ENCODE measurements at regions not wholly inside any gene's neighbourhood (a gene's known extent, or its start where the extent isn't known, plus 50 kb on each side); places are given as distances from the start of the nearest gene placed in this dataset.

DNA sequence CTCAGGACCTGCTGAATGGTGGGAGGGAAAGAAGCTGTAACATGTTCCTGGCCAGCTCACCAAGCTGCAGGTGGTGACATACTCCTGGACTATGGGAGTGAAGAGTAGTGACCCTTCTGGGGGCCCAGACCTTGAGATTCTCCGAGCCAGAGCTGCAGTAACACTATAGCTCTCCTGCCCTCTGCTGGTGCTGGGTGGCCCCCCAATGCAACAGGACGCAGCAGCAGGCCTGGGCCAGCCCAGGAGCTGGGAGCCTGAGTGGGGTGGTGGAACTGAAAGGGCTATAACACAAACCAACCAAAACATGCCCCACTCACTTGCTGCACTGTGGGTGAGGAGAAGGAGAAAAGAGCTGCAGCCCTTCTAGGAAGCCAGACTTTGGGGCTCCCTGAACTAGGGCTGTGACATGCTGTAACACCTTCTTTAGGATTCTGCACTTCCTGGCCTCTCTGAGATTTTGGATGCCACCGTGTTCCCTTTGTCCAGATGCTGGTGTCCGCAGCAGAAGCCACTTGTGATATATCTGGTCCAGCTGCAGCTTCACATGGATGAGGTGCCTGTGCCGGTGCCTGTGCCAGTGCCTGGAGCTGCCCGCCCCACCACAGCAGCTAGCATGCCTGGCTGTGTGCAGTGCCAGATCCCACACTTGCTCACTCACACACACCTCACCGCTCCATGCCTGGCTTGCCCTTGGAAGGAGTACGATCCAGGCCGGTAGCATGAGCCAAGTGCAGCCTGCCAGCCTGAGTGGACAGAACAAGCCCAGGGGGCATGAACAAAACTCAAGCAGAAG is 636.8 kb upstream of the KCNMB2 start:
- Histone ChIP-seq H3K27ac (ENCODE audit: insufficient read depth, low read depth, low read length) (no peak overlapping the region), H3K27me3 (ENCODE audit: control insufficient read depth in 2 of 2, insufficient read depth in 2 of 2, low read length in 2 of 2) (no peaks in the 10 kb centered on the region), H3K4me3 (replicated peaks in 1 of 3; ENCODE audit: insufficient read depth in 1 of 3, low read depth in 1 of 3, low read length in 3 of 3) (no peak overlapping the region), H3K9ac (replicated peaks; ENCODE audit: extremely low read depth, insufficient read depth, low read length) (no peak overlapping the region), H2AFZ (ENCODE audit: low read depth, low read length) (no peak overlapping the region), H3K4me1 (ENCODE audit: control insufficient read depth, extremely low read depth, insufficient read depth, low read length) (peaks cover 6% of the 10 kb centered on the region), H3K9me1 (replicated peaks; ENCODE audit: control insufficient read depth, extremely low read depth, insufficient read depth, low read length) (no peaks in the 10 kb centered on the region), H4K20me1 (replicated peaks; ENCODE audit: control insufficient read depth, extremely low read depth, insufficient read depth, low read length) (no peaks in the 10 kb centered on the region), H3K9me3 (replicated peaks; ENCODE audit: control insufficient read depth, insufficient read depth, low read length) (no peaks in the 10 kb centered on the region), H3K4me2 (ENCODE audit: insufficient read depth, low read length) (no peak overlapping the region), H3K79me2 (ENCODE audit: control insufficient read depth, insufficient read depth, low read length) (no peaks in the 10 kb centered on the region), H3K36me3 (ENCODE audit: control insufficient read depth in 2 of 2, extremely low read depth in 1 of 2, insufficient read depth in 2 of 2, low read length in 2 of 2) (no peaks in the 10 kb centered on the region)
- dilution Hi-C loops (cut with MboI; ENCODE audit: extremely low pct_ligation_motif_present, low sequenced_read_pairs) = no loop called here
- no peak for FAIRE-seq
- TF ChIP-seq JUN (IDR thresholded peaks at IDR 0.05; ENCODE audit: borderline replicate concordance, insufficient read depth, insufficient read length, low read depth) (no peak), CTCF (IDR thresholded peaks at IDR 0.05; ENCODE audit: extremely low read depth in 1 of 2, insufficient read depth in 1 of 2, low read depth in 1 of 2, low read length in 2 of 2) (no peak), MYC (IDR thresholded peaks at IDR 0.05; ENCODE audit: low read depth, low read length) (no peak), FOS (IDR thresholded peaks at IDR 0.05; ENCODE audit: borderline replicate concordance, insufficient read depth, low read length) (no peak), EZH2 (IDR thresholded peaks at IDR 0.05; ENCODE audit: borderline replicate concordance, low read depth, low read length, severe bottlenecking) (no peak), POLR2AphosphoS5 (IDR thresholded peaks at IDR 0.05; ENCODE audit: insufficient read depth, low read depth, low read length) (no peak), GATA2 (IDR thresholded peaks at IDR 0.05; ENCODE audit: insufficient read depth, insufficient read length, low read depth, low read length) (no peak), POLR2A (IDR thresholded peaks at IDR 0.05; ENCODE audit: low read depth, low read length) (no peak), MAX (IDR thresholded peaks at IDR 0.05; ENCODE audit: insufficient read depth, insufficient read length) (no peak)
- no peak for DNase-seq (ENCODE audit: low read depth, low spot score)
- no TSS peak for BruUV-seq (replicated peaks)
- intact Hi-C loops (cut with micrococcal nuclease) = no loop called here
- ChIA-PET POLR2A (no interaction called here), CTCF (interaction anchor here (1.4 kb wide), 1 partner anchor 122 kb away, joined by 3 read pairs; no protein-coding TSS in a partner anchor)
